CD14-positive monocyte (primary cell): ENCODE measurements at regions not wholly inside any gene's neighbourhood (a gene's known extent, or its start where the extent isn't known, plus 50 kb on each side); places are given as distances from the start of the nearest gene placed in this dataset.

Experiments
- DNase-seq, 3 donors: peaks; one replicate each; pipeline ENCODE4 v3.0.0-alpha.2; 2011 to 2022
- H2AFZ ChIP-seq: 2 replicates; pipeline ENCODE4 v1.6.0; 2012; ENCODE audit warnings: mild to moderate bottlenecking, low read depth, low read length, inconsistent platforms; ENCODE audit not compliant: insufficient read depth, poor library complexity, severe bottlenecking
- H3K27ac ChIP-seq, 2 donors: 1 replicate in 1 of 2; 2 replicates in 1 of 2; pipeline ENCODE4 v1.5.1; 2012 to 2013; ENCODE audit warnings: low read length in 2 of 2, control low read depth in 1 of 2, inconsistent platforms in 1 of 2, low read depth in 1 of 2, mild to moderate bottlenecking in 1 of 2
- H3K27me3 ChIP-seq, 2 donors: one replicate each; pipeline versions ENCODE4 v1.6.0 to v1.6.1; 2011 to 2013; ENCODE audit warnings: low read length in 2 of 2; ENCODE audit not compliant: control insufficient read depth in 2 of 2, insufficient read depth in 2 of 2
- H3K36me3 ChIP-seq, 2 donors: replicated peaks in 1 of 2; 1 replicate in 1 of 2; 2 replicates in 1 of 2; pipeline versions ENCODE4 v1.5.1 to v1.6.1; 2012 to 2013; ENCODE audit warnings: low read length in 2 of 2, control low read depth in 1 of 2, inconsistent platforms in 1 of 2, mild to moderate bottlenecking in 1 of 2; ENCODE audit not compliant: insufficient read depth in 2 of 2, control insufficient read depth in 1 of 2
- H3K4me1 ChIP-seq, 2 donors: 1 replicate in 1 of 2; 2 replicates in 1 of 2; pipeline versions ENCODE4 v1.5.1 to v1.6.1; 2012 to 2013; ENCODE audit warnings: low read length in 2 of 2, control low read depth in 1 of 2, inconsistent platforms in 1 of 2, mild to moderate bottlenecking in 1 of 2, moderate library complexity in 1 of 2; ENCODE audit not compliant: insufficient read depth in 2 of 2, control insufficient read depth in 1 of 2
- H3K4me2 ChIP-seq: replicated peaks from 2 replicates; pipeline ENCODE3; 2012; ENCODE audit warnings: low read length, moderate library complexity, mild to moderate bottlenecking; ENCODE audit not compliant: poor library complexity, severe bottlenecking; ENCODE audit errors: extremely low read depth
- H3K4me3 ChIP-seq, 3 experiments: fragments of 200-600 bp in 1 of 3; sonication (generic) in 1 of 3; replicated peaks in 1 of 3; 1 replicate in 2 of 3; 2 replicates in 1 of 3; pipeline ENCODE4 v1.5.1; 2011 to 2013; ENCODE audit warnings: low read length in 3 of 3, mild to moderate bottlenecking in 3 of 3, control low read depth in 2 of 3, low read depth in 2 of 3, inconsistent platforms in 1 of 3, moderate library complexity in 1 of 3
- H3K79me2 ChIP-seq: 2 replicates; pipeline ENCODE4 v1.6.0; 2012; ENCODE audit warnings: mild to moderate bottlenecking, control low read depth, inconsistent platforms, low read length, moderate library complexity; ENCODE audit not compliant: insufficient read depth
- H3K9ac ChIP-seq: 2 replicates; pipeline ENCODE4 v1.6.0; 2017; ENCODE audit warnings: low read length, mild to moderate bottlenecking; ENCODE audit not compliant: insufficient read depth, poor library complexity, severe bottlenecking
- H3K9me3 ChIP-seq, 2 donors: replicated peaks in 1 of 2; 1 replicate in 1 of 2; 2 replicates in 1 of 2; pipeline versions ENCODE4 v1.5.1 to v1.6.1; 2012 to 2013; ENCODE audit warnings: low read length in 2 of 2, control low read depth in 1 of 2; ENCODE audit not compliant: control insufficient read depth in 1 of 2, insufficient read depth in 1 of 2
- H4K20me1 ChIP-seq: 2 replicates; pipeline ENCODE4 v1.6.0; 2012; ENCODE audit warnings: mild to moderate bottlenecking, low read length, control low read depth, moderate library complexity; ENCODE audit not compliant: insufficient read depth
- H3K27ac Mint-ChIP-seq, 7 donors: one replicate each; pipeline ENCODE4 v1.8.0; 2020; ENCODE audit warnings: mild to moderate bottlenecking in 7 of 7, mixed read lengths in 7 of 7, moderate library complexity in 6 of 7, inconsistent platforms in 2 of 7
- H3K27me3 Mint-ChIP-seq, 3 donors: one replicate each; pipeline ENCODE4 v1.8.0; 2021 to 2022; ENCODE audit warnings: low read depth in 3 of 3, mild to moderate bottlenecking in 3 of 3, mixed read lengths in 3 of 3, moderate library complexity in 3 of 3, inconsistent platforms in 1 of 3
- H3K36me3 Mint-ChIP-seq, 2 donors: one replicate each; pipeline ENCODE4 v1.8.0; 2020; ENCODE audit warnings: mixed read lengths in 2 of 2, inconsistent platforms in 1 of 2, mild to moderate bottlenecking in 1 of 2
- H3K4me1 Mint-ChIP-seq: one replicate; pipeline ENCODE4 v1.8.0; 2020; ENCODE audit warnings: mild to moderate bottlenecking, mixed read lengths
- H3K4me3 Mint-ChIP-seq, 2 donors: one replicate each; pipeline ENCODE4 v1.8.0; 2020; ENCODE audit warnings: mild to moderate bottlenecking in 2 of 2, mixed read lengths in 2 of 2, moderate library complexity in 1 of 2
- H3K9me3 Mint-ChIP-seq, 7 donors: one replicate each; pipeline ENCODE4 v1.8.0; 2020 to 2022; ENCODE audit warnings: mixed read lengths in 7 of 7, mild to moderate bottlenecking in 6 of 7, moderate library complexity in 6 of 7, inconsistent platforms in 2 of 7
- CTCF ChIP-seq: fragments of 200-600 bp; IDR thresholded peaks from one replicate; pipeline ENCODE4 v1.8.0; 2022; ENCODE audit warnings: antibody characterized with exemption, mild to moderate bottlenecking
- whole genome bisulfite sequencing: methylation state at CpG from one replicate; pipeline ENCODE4 v1.1.5; 2013; ENCODE audit warnings: missing lambda C conversion rate; ENCODE audit not compliant: insufficient coverage; 5-methylcytosine and 5-hydroxymethylcytosine counted together
- intact Hi-C, 2 donors: fragments of 100-400 bp; cut with micrococcal nuclease; formaldehyde crosslinking; loops; one replicate each; pipeline versions ENCODE4 v1.15.0 to v1.15.1; 2023

DNA sequence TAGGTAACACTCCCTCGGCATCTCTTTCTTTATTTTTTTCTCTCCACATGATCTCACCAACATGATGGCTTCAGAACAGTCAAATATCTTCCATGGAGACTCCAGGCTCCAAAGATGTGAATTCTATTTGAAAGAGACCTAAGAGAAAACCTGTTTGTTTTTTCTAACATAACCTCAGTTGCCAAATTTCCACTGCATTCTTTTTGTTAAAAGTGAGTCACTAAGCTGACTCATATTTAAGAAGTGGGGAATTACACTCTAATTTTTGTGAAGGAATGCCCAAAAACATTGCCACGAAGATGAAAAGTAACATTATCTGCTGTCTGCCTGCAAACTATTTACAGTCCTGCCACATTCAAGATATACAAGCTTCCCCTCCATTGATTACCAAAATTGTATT lies 1337.6 kb downstream of the LRFN5 start:
- Histone ChIP-seq H2AFZ (no peak overlapping the region), H3K9me3 (no peaks in the 10 kb centered on the region), H4K20me1 (no peaks in the 10 kb centered on the region), H3K79me2 (no peaks in the 10 kb centered on the region), H3K4me2 (no peak overlapping the region), H3K4me1 (no peaks in the 10 kb centered on the region), H3K9ac (no peak overlapping the region), H3K4me3 (no peak overlapping the region), H3K27me3 (no peaks in the 10 kb centered on the region), H3K27ac (no peak overlapping the region), H3K36me3 (no peaks in the 10 kb centered on the region)
- Mint-ChIP-seq H3K36me3 (no peaks in the 10 kb centered on the region), H3K9me3 (peaks cover 0 to 8% (median 0%) of the 10 kb centered on the region in 7 donors), H3K4me1 (peaks cover 2% of the 10 kb centered on the region), H3K27me3 (no peaks in the 10 kb centered on the region), H3K27ac (no peak overlapping the region), H3K4me3 (no peak overlapping the region)
- DNase-seq = no peak
- TF ChIP-seq CTCF = no peak
- intact Hi-C loops = no loop called here
- no CpG with 5 or more reads among the region's 2 CpGs for WGBS

- no peak overlapping the region for H2AFZ ChIP-seq
- Mint-ChIP-seq H3K27ac (peak overlapping the region in 2 of 7 donors; percentile 0 to 6), H3K27me3 (peaks cover 0 to 2% (median 0%) of the 10 kb centered on the region in 3 donors), H3K9me3 (peaks cover 0 to 7% (median 3%) of the 10 kb centered on the region in 7 donors), H3K4me1 (peaks cover 13% of the 10 kb centered on the region), H3K36me3 (no peaks in the 10 kb centered on the region), H3K4me3 (no peak overlapping the region)
- no peaks in the 10 kb centered on the region for H4K20me1 ChIP-seq
- TF ChIP-seq CTCF = no peak
- WGBS = 100% methylated on average over 1 of the region's 2 CpGs
- no peak overlapping the region for H3K27ac ChIP-seq
- no peaks in the 10 kb centered on the region for H3K9me3 ChIP-seq
- no peaks in the 10 kb centered on the region for H3K36me3 ChIP-seq
- no peaks in the 10 kb centered on the region for H3K27me3 ChIP-seq
- H3K4me3 ChIP-seq = no peak overlapping the region
- H3K9ac ChIP-seq = no peak overlapping the region
- H3K4me2 ChIP-seq = no peak overlapping the region
- no peak for DNase-seq
- H3K4me1 ChIP-seq = peaks cover 15 to 17% of the 10 kb centered on the region in 2 donors
- H3K79me2 ChIP-seq = no peaks in the 10 kb centered on the region
- intact Hi-C loops = no loop called here
These were observed 1324.6 kb downstream of the LRFN5 start for GRCh38 chr14:42931308-42931707.
